HG02610 (cell line): ENCODE measurements at regions not wholly inside any gene's neighbourhood (a gene's known extent, or its start where the extent isn't known, plus 50 kb on each side); places are given as distances from the start of the nearest gene placed in this dataset.

Source experiments
- ATAC-seq: cut with Tn5 transposase; IDR thresholded peaks from one replicate; pipeline ENCODE4 v1.9.1; 2021; ENCODE audit warnings: mild to moderate bottlenecking, moderate library complexity; ENCODE audit not compliant: unreplicated experiment

DNA sequence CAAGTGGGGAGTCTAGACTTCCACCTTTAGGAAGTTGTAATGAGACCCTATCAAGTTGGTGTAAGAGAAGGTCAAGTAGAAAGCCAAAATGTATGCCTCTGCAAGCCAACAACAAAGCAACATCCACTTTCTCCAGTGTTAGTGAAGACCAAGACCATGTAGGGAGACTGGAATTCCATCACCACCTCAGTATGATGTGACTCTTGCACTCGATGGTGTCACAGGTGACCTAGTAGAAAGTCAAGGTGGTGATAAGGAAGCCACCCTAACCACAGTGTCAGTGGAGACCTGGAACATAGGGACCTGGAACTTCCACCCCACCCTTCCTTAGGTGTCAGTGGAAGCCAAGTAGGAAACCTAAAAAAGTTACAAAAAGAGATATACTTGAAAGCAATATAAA is 278.1 kb upstream of the KCNMB2 start:
- no peak for ATAC-seq

GRCh38 chr3:178259703-178260102 is 276.5 kb upstream of the KCNMB2 start:
- no peak for ATAC-seq

DNA sequence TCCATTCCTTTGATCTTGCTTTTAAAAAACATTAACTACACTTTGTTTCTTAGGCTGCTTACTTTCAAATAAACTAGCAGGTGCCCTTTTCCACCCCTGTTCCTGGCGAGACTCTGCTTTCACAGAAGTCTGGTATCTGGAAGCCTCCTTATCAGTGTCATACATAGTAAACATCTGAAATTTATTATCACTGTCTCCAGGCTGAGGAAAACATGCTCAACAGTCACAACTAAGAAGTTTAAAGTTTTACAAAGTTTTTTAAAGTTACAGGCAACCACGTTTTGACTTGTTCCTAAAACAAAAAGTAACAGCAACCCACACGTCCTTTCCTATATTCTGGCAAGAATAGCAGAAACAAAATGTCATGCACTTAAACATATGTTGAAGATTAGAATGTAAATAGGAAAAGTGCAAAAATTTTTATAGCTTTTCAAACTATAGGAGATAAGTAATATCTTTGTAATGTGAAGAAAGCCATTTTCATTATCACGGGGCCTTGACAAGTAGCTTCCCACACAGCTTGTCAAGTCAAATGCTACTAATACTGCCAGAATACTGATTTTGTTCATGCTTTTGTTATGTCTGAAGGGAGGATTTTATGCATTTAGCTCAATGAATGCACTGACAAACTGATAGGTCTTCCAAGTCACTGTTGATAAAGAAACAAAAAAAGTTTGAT is 275.2 kb upstream of the KCNMB2 start:
- ATAC-seq, result no peak

DNA sequence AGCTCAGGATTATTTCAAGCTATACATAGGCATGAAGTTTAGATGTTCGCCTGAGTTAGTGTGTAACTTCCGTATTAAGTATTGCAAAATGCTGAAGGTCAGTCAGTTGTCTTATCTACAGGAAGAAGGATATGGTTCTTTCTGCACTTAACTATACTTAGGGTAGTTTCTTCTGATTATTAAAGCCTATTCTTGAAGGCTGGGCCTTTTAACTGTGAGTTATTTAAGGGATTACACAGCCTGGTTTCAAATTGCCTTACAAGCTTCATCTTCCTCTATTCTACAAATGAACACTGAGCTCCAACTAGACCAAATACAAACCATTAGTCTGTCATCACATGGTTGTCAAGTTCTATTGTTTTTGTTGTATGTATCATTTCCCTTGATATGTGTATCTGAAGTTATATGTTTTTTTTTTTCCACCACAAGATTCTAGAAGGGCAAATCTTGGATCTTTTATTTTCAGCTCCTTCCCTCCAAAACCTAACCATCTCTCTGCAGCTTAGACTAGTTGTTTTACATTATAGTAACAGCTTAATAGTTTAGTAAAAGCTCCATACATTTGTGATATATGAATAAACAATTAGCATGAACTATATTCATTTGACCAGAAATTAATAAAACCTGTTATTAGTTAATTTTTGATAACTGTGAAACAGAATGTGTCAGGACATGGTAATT is 272.9 kb upstream of the KCNMB2 start:
- no peak for ATAC-seq

DNA sequence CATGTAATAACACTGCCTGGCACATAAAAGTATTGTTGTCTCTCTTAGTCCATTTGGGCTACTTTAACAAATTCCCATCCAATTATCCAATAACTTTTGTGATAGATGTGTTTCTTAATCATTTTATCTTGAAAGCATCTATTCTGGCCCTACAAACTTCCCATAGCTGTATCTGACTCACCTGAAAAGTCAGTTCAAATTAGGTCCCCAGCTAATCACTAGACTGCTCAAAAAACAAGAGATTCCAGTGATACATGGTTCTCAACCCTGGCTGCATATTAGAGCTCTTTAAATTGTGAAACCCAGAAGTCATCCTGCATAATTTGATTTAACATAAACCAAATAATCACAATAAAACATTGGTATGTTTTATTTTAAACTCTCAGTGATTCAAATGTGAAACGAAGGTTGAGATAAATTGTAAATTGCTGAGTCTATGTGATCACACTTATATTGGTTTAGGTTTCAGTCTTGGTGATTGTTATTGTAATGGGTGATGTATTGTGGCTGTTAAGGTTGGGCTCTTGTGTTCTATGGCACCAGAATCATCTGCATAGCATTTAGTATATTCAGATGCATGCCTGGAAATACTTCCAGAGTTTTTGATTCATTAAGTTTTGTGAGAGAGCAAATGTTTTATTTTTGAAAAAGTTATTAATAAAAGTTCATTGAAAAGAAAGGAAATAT is 268.9 kb upstream of the KCNMB2 start:
- ATAC-seq, result no peak

DNA sequence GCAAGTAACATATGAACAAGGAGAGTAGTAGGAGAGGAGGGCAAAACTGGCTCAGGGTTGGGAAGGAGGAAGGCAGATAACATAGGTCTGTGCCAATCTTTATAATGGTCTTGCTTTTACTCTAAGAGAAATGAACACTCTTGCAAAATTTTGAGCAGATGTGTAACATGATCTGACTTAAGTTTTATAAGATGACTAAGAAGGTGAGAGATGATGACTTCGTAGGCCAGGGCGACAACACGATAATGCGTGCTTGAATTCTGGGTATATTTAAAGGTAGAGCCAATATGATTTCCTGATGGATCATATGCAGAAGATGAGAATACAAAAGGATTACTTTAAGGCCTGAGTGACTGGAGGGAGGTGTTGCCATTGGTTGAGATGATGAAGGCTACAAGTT is 265.4 kb upstream of the KCNMB2 start:
- no peak for ATAC-seq

DNA sequence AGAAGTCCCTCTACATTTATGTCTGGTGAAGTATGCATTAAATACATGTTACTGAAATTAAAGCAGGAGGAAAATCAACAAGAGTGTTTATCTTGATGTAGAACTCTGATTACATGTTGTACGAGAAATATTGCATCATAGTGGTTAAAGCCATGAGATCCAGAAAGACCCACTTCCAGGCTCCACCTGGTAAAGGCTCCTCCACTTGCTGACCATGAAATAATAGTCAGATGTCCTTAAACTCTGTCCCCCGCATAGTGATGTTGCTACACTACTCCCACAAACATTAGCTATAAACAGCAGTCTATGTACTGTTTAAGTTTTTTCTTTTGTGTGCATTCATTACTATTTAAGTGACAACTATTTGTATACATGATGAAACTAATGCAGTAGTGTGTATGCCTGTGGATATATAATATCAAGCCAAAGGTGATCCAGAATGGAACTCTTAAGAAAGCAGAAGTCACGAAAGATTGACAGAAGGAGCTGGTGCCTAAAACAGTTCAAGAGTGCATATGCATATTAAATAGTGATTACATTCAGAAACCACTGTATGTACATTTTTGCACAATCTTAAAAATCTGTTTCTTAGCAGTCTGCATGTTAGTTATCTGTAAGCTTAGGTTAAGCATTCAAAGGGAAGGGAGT is 264.4 kb upstream of the KCNMB2 start:
- no peak for ATAC-seq

DNA sequence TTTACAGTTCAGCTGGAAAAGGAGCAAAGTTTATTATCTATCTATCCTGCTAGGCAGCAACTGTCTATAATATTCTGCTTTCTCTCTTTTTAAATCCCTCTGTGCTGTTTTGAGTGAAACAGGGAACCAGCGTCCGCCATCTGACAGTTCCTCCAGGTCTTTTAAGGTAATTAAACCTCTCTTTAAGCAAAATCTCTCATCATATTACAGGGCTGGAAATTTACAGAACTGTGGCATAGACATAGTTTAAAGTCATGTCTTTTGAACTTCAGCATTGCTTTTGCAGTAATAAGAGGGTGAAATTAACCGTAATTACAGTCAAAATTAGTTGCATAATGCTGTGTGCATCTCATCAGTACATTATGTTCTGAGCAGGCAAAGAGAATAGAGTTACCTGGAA is 263.4 kb upstream of the KCNMB2 start:
- ATAC-seq, result no peak

GRCh38 chr3:178274711-178275110 is 261.5 kb upstream of the KCNMB2 start:
- no peak for ATAC-seq

DNA sequence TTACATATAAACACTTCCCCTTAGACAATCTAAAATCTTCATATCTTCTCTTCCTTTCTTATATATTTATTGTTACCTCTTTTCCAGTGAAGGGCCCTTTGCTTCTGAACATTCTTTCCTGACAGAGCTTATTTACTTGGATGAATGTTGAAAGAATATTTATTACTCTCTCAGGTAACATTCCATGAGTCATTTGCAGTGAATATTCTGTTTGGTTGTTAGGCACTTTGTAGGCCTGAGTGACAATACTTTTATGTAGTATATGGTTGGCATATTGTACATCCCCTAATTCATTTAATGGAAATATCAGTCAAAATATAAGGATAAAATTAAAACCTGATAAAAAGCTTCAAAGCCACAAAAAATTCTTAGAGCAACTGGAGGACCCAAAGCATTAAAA is 260.9 kb upstream of the KCNMB2 start:
- ATAC-seq, result no peak

DNA sequence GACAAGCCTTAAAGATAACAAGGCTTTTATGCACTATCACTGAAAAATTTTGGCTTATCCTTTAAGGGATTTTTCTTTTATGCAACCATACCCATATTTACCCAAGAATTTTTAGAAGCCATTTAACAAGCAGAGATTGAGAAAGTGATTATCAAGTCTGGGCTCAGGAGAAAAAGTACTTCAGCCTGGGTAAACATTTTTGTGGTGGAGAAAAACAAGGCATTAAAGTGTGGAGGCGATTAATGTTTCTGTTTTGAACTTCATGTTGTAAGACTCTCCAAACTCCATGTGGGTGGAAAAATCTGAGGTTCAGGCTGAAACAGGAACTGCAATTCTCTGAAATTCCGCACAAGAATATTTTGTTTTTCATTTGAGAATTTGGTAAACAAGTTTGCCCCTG is 260.4 kb upstream of the KCNMB2 start:
- ATAC-seq, result no peak

GRCh38 chr3:178277605-178278004 is 258.6 kb upstream of the KCNMB2 start:
- ATAC-seq, result no peak

- ATAC-seq, result no peak
Measured at GRCh38 chr3:178283561-178283960, 252.7 kb upstream of the KCNMB2 start.

GRCh38 chr3:178284181-178284580 is 252.1 kb upstream of the KCNMB2 start:
- ATAC-seq, result no peak

DNA sequence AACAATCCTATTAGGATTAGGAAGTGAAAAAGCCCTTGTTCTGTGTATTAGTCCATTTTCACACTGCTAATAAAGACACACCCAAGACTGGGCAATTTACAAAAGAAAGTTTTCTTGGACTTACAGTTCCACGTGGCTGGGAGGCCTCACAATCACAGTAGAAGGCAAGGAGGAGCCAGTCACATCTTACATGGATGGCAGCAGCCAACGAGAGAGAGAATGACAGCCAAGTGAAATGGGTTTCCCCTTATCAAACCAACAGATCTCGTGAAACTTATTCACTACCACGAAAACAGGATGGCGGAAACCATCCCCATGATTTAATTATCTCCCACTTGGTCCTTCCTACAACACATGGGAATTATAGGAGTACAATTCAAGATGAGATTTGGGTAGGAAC is 248.2 kb upstream of the KCNMB2 start:
- no peak for ATAC-seq

GRCh38 chr3:178289544-178290160 is 246.6 kb upstream of the KCNMB2 start:
- ATAC-seq, result no peak

DNA sequence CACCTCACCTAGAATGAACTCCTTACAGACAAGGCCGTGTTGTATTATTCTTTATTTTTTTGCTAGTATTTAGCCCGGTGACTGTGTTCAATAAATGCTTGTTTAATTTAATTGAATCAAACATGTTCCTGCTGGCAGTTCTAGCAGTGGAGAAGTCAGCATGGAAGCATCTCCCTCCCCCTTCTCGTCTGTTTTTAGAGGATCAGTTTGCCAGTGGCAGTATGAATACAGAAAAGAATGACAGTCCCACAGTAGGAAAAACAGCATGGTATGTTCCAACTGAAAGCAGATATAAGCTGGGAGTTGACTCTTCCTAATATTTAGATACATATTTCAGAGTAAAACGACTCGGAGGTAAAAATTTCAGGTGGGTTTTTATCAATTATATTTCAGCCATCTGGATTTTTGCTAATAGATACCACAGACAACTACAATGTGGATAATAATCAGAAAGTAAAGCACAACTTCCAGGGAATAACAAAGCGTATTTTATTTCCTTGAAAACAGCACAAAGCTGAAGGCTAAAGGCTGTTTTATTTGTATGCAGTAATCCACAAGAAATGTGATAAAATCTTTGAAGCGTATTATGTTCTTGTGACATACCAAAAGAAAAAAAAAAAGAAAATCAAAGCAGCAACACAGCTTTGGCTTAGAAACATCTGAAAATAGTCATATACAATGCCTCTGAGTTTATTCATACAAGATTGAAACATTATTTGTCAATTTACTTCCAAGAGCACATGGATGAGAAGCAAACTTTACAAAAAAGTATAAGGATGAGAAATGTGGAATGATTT is 244.5 kb upstream of the KCNMB2 start:
- ATAC-seq, result no peak

DNA sequence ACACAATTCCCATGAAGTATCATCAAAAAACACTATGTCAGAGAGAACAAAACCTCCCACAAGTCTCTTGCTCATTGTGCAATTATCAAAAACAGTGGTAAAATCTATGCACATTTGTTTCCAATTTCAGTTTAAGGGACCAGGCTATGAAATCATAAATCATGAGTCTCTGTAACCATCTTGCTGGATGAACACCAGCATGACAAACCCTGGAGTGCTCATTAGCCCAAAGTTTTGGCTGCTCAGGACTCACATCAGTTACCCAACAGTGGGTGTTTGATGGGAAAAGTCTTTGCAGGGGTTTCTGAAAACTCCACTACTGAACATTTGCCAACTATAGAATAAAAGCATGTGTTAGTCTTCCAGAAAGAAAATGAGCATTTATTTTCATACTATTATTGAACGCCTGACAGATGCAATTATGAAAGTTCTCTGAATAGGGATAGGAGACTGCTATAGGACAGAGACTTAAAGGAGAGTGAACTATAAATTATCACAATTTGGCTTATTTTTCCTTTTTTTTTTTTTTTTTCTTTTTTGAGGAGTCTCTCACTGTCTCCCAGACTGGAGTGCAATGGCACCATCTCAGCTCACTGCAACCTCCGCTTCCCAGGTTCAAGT is 240.8 kb upstream of the KCNMB2 start:
- ATAC-seq, result no peak

DNA sequence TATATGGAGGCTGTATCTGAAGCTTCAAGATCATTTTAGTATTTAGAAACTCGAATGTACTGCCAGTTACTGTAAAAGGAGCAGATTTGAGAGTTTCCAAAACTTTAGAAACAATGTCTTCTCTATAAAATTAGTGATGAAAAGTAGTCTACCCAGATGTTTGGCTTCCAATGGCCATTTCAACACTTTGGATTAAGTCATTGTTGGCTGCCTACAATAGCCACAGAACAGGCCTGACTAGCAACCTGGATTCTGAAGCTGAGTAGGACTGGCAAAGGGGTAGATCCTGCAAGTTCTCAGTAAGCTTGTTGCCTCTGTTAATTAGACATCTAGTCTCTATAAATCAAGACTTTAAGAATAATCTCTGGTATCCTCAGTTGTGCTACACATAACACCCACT is 239.0 kb upstream of the KCNMB2 start:
- no peak for ATAC-seq

GRCh38 chr3:178297740-178298139 is 238.5 kb upstream of the KCNMB2 start:
- ATAC-seq, result no peak
